Glutamatergic neuron (in vitro differentiated cells): ENCODE measurements at regions not wholly inside any gene's neighbourhood (a gene's known extent, or its start where the extent isn't known, plus 50 kb on each side); places are given as distances from the start of the nearest gene placed in this dataset.

Experiments used
- DNase-seq: peaks from one replicate; pipeline ENCODE4 v3.0.0; 2022
- H3K27ac Mint-ChIP-seq: one replicate; pipeline ENCODE4 v1.8.0; 2020; ENCODE audit warnings: mild to moderate bottlenecking, mixed read lengths, inconsistent platforms; ENCODE audit not compliant: unreplicated experiment
- H3K27me3 Mint-ChIP-seq: one replicate; pipeline ENCODE4 v1.8.0; 2020; ENCODE audit warnings: mild to moderate bottlenecking, moderate library complexity, mixed read lengths, inconsistent platforms; ENCODE audit not compliant: unreplicated experiment
- H3K36me3 Mint-ChIP-seq: one replicate; pipeline ENCODE4 v1.8.0; 2020; ENCODE audit warnings: mild to moderate bottlenecking, mixed read lengths, inconsistent platforms; ENCODE audit not compliant: unreplicated experiment
- H3K4me1 Mint-ChIP-seq: one replicate; pipeline ENCODE4 v1.8.0; 2020; ENCODE audit warnings: mild to moderate bottlenecking, low read depth, mixed read lengths, inconsistent platforms; ENCODE audit not compliant: unreplicated experiment
- H3K4me3 Mint-ChIP-seq: one replicate; pipeline ENCODE4 v1.8.0; 2020; ENCODE audit warnings: mild to moderate bottlenecking, mixed read lengths, inconsistent platforms; ENCODE audit not compliant: unreplicated experiment
- H3K9me3 Mint-ChIP-seq: one replicate; pipeline ENCODE4 v1.8.0; 2020; ENCODE audit warnings: mild to moderate bottlenecking, moderate library complexity, mixed read lengths, inconsistent platforms; ENCODE audit not compliant: unreplicated experiment
- TF ChIP-seq, protein P1 (sequence below): fragments of 200-600 bp; sonication (generic); IDR thresholded peaks from one replicate; pipeline ENCODE4 v1.5.0; 2021; ENCODE audit not compliant: partially characterized antibody, unreplicated experiment

DNA sequence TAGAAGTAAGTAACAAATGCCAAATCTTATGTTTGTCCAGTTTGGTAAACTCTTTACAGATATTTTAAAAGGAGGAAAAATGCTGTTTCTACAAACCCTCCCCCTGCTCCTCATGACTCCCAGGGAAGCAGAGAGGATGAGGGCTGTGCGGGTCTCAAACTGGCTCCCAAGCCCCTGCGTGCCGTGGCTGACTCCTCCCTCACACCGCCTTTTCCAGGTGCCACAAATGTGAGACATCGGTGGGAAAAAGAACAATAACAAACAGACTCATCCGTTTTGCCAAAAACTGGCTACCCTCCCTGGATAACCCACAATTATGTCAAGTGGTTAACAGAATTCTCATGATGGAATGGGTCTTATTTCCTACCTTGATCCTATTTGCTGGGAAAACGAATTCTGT, 594.6 kb downstream of the PTPRU start:
- DNase-seq: no peak
- peaks cover 30% of the 10 kb centered on the region for H3K4me1 Mint-ChIP-seq
- H3K36me3 Mint-ChIP-seq: no peaks in the 10 kb centered on the region
- no peaks in the 10 kb centered on the region for H3K9me3 Mint-ChIP-seq
- H3K27ac Mint-ChIP-seq: peak overlapping the region; percentile 39
- TF ChIP-seq, protein P1, sequence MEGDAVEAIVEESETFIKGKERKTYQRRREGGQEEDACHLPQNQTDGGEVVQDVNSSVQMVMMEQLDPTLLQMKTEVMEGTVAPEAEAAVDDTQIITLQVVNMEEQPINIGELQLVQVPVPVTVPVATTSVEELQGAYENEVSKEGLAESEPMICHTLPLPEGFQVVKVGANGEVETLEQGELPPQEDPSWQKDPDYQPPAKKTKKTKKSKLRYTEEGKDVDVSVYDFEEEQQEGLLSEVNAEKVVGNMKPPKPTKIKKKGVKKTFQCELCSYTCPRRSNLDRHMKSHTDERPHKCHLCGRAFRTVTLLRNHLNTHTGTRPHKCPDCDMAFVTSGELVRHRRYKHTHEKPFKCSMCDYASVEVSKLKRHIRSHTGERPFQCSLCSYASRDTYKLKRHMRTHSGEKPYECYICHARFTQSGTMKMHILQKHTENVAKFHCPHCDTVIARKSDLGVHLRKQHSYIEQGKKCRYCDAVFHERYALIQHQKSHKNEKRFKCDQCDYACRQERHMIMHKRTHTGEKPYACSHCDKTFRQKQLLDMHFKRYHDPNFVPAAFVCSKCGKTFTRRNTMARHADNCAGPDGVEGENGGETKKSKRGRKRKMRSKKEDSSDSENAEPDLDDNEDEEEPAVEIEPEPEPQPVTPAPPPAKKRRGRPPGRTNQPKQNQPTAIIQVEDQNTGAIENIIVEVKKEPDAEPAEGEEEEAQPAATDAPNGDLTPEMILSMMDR: no peak
- H3K27me3 Mint-ChIP-seq: peaks cover 8% of the 10 kb centered on the region
- H3K4me3 Mint-ChIP-seq: no peak overlapping the region

DNA sequence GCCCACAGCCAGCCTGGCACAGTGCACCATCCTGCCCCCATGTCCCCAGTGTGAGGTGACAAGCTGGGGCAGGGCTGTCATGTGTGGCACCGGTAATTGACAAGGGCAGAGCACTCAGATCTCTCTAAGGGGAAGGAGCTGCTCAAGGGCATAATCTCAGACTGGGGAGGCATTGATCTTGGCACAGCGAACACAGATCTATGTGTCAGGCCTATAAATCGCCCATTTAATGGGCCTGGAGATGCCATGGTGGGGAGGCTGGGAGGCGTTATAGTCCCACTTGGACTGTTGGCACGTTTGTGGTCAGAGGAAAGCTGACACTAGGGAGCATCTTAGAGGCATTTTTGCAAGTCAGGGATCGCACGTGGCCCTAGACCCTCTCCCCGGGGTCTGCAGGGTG, 594.1 kb downstream of the PTPRU start:
- H3K27me3 Mint-ChIP-seq: peaks cover 8% of the 10 kb centered on the region
- no peak overlapping the region for H3K4me3 Mint-ChIP-seq
- no peak overlapping the region for H3K27ac Mint-ChIP-seq
- peaks cover 27% of the 10 kb centered on the region for H3K4me1 Mint-ChIP-seq
- no peak for DNase-seq
- no peaks in the 10 kb centered on the region for H3K36me3 Mint-ChIP-seq
- no peaks in the 10 kb centered on the region for H3K9me3 Mint-ChIP-seq
- TF ChIP-seq, protein P1: no peak

DNA sequence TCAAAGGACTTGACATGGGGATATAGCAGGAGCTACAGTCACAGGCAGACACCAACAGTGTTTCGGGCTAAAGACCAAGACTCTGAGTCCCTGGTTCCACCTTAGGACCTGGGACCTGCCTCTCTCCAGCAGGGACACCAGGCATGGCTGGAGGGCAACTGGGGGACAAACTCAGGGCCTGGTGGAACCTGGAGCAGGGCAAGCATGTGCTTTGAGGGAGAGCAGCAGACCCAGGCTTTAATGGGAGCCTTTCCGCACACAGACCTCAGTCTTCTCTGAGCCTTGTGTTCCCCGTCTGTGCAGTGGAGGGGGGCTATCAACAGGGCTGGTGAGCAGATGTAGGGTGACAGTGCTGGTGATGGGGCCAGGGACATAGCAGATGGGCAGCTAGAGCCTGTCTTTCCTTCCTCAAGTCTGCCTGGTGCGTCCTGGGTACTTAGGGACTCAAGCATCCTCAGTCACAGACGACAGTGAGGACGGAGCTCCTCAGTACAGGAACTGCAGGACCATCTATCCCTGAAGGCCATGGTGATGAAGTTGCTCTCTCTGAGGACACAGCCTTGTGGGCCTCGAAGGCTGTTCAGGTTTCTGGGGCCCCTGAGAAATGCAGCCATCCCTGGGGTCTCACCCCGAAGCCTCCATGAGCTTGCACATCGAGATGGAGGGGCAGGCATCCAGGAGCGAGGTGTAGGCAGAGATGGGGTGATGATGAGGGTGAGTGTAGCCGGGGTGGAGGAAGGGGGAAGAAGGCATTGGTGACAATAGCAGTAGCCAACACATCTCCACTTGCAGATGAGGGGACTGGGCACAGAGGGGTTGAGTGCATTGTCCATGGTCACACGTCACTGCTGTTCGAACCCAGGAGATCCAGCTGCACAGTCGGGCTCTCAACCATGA, 593.4 kb downstream of the PTPRU start:
- H3K27ac Mint-ChIP-seq: no peak overlapping the region
- DNase-seq: no peak

DNA sequence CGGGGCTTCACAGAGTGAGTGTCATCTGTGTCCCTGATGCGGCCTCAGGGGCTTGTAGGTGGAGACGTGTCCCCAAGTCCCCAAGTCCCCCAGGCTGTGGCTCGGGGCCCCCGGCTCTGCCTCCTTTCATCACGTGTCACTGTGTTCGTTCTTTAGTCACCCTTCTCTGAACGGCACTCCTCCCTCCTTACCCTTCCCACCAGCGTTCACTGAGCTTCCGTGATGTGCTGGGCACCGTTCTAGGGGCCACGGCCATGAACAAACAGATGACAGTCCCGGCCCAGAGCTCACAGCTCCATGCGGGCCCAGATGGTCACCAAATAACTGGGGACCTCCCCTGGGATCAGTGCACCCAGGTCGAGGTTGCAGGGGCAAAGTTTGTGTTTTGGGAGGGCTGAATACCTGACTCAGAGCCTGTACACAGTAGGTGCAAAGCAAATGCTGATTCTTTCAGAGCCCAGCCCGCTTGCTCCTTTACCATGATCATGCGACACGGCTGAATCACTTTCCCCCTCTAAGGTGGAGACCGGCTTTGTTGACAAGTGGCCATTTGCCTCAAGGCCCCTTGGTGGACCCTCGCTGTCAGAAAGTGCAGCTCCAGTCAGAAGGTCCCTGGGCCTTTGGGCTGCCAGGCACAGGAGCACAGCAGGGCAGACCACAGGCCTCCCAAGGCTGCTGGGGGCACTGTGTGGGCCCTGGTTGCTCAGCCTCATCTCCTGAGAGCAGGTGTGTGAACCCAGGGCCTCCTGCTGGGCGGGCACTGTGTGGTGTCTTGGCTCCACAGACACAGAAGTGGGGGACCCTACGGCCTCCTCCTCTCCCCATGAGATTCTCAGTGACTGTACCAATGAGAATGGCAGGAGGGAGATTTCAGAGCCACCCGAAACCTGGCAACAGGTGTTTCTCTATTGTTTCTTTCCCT, 592.5 kb downstream of the PTPRU start:
- H3K4me3 Mint-ChIP-seq: no peak overlapping the region
- H3K27ac Mint-ChIP-seq: no peak overlapping the region
- H3K4me1 Mint-ChIP-seq: peaks cover 21% of the 10 kb centered on the region
- H3K27me3 Mint-ChIP-seq: peaks cover 8% of the 10 kb centered on the region
- DNase-seq: no peak
- H3K9me3 Mint-ChIP-seq: no peaks in the 10 kb centered on the region
- no peaks in the 10 kb centered on the region for H3K36me3 Mint-ChIP-seq
- TF ChIP-seq, protein P1: no peak

More for the DNA sequence above, 593.4 kb downstream of the PTPRU start:
- Mint-ChIP-seq H3K4me1 (peaks cover 21% of the 10 kb centered on the region), H3K4me3 (no peak overlapping the region), H3K27me3 (peaks cover 8% of the 10 kb centered on the region), H3K9me3 (no peaks in the 10 kb centered on the region), H3K36me3 (no peaks in the 10 kb centered on the region)
- TF ChIP-seq, protein P1: no peak
